ENCODE measurements at regions not wholly inside any gene's neighbourhood (a gene's known extent, or its start where the extent isn't known, plus 50 kb on each side); places are given as distances from the start of the nearest gene placed in this dataset.
"Not testable (repeated sequence)": the region's sequence is repeated elsewhere in the genome, so short reads cannot be mapped to it uniquely, and the experiment has no call there.

GRCh38 chr2:132274000-132274399, 112.2 kb upstream of the ANKRD30BL start:
- Histone ChIP-seq H3K9ac (ENCODE audit: low read length) (no peak overlapping the region), H3K36me3 (ENCODE audit: control insufficient read depth, insufficient read depth, low read length) (no peaks in the 10 kb centered on the region), H3K9me3 (ENCODE audit: control insufficient read depth, insufficient read depth, low read depth, low read length) (peaks cover 9% of the 10 kb centered on the region), H3K27ac (ENCODE audit: low read depth, low read length) (no peak overlapping the region), H3K4me1 (ENCODE audit: control insufficient read depth, insufficient read depth, low read length) (no peaks in the 10 kb centered on the region), H3K27me3 (ENCODE audit: control insufficient read depth, insufficient read depth, low read length) (peaks cover 6% of the 10 kb centered on the region; the same call in 1 of the 2 replicates), H3K4me3 (ENCODE audit: low read depth, low read length) (no peak overlapping the region)

DNA sequence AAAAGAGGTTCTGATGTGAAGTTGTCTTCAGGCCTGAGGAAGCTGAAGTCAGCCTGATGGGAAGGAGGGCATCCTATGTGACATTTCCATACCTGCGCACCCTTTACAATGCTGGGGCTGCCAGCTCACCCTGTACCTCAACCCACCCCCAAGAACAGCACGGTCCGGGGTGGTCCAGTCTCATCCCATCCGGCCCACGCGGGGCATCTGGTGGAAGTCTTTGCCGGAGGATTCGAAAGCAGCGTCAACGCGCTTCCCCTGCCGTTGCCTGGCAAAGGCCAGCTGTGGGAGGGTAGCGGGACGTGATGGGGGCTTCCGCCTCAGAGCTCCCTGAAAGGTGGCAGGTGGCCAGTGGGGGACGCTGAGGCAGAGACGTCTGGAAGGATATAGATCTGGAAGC, 113.6 kb upstream of the ANKRD30BL start:
- H3K9me3 ChIP-seq (ENCODE audit: control insufficient read depth, insufficient read depth, low read depth, low read length) = peaks cover 14% of the 10 kb centered on the region
- no peaks in the 10 kb centered on the region for H3K36me3 ChIP-seq (ENCODE audit: control insufficient read depth, insufficient read depth, low read length)
- peaks cover 2% of the 10 kb centered on the region; the same call in 1 of the 2 replicates for H3K27me3 ChIP-seq (ENCODE audit: control insufficient read depth, insufficient read depth, low read length)
- H3K9ac ChIP-seq (ENCODE audit: low read length) = no peak overlapping the region
- no peak overlapping the region for H3K27ac ChIP-seq (ENCODE audit: low read depth, low read length)
- no peaks in the 10 kb centered on the region for H3K4me1 ChIP-seq (ENCODE audit: control insufficient read depth, insufficient read depth, low read length)
- no peak overlapping the region for H3K4me3 ChIP-seq (ENCODE audit: low read depth, low read length)

DNA sequence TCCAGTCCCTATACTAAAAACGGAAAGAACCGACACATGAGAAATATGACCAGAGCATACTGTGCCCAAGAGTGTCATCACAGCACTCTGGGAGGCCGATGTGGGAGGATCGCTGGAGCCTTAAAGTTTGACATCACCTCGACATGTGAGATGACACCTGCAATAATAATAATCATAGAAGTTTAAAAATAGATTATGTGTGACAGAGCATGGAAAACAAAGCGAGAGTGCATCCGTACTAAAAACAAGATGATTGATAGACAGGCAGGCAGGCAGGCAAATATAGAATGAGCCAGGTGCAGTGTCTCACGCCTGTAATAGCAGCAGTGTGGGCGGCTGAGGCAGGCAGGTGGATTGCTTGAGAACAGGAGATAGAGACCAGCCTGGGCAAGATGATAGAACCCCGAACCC, 114.8 kb upstream of the ANKRD30BL start:
- Histone ChIP-seq H3K36me3 (ENCODE audit: control insufficient read depth, insufficient read depth, low read length) (no peaks in the 10 kb centered on the region), H3K4me1 (ENCODE audit: control insufficient read depth, insufficient read depth, low read length) (no peaks in the 10 kb centered on the region), H3K4me3 (ENCODE audit: low read depth, low read length) (no peak overlapping the region), H3K27me3 (ENCODE audit: control insufficient read depth, insufficient read depth, low read length) (no peaks in the 10 kb centered on the region), H3K9me3 (ENCODE audit: control insufficient read depth, insufficient read depth, low read depth, low read length) (peaks cover 18% of the 10 kb centered on the region), H3K27ac (ENCODE audit: low read depth, low read length) (no peak overlapping the region), H3K9ac (ENCODE audit: low read length) (no peak overlapping the region)

GRCh38 chr2:132278267-132278666, 116.5 kb upstream of the ANKRD30BL start:
- H3K36me3 ChIP-seq (ENCODE audit: control insufficient read depth, insufficient read depth, low read length) = no peaks in the 10 kb centered on the region
- H3K4me3 ChIP-seq (ENCODE audit: low read depth, low read length) = no peak overlapping the region
- no peaks in the 10 kb centered on the region for H3K4me1 ChIP-seq (ENCODE audit: control insufficient read depth, insufficient read depth, low read length)
- no peak overlapping the region for H3K9ac ChIP-seq (ENCODE audit: low read length)
- no peaks in the 10 kb centered on the region for H3K27me3 ChIP-seq (ENCODE audit: control insufficient read depth, insufficient read depth, low read length)
- H3K9me3 ChIP-seq (ENCODE audit: control insufficient read depth, insufficient read depth, low read depth, low read length) = peaks cover 18% of the 10 kb centered on the region
- H3K27ac ChIP-seq (ENCODE audit: low read depth, low read length) = no peak overlapping the region

DNA sequence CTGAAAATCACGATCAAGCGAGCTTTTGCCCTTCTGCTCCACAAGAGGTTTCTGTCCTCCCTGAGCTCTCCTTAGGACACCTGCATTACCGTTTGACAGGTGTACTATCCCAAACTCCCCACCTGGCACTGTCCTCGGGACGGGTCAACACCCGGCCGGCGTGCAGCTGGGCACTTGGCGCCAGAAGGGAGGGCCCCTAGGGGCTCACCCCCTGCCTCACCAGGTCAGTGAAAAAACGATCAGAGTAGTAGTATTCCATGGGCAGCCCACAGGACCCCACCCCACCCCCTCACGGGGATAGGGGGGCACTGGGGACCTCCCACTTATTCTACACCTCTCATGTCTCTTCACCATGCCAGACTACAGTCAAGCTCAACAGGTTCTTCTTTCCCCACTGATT, 117.6 kb upstream of the ANKRD30BL start:
- Histone ChIP-seq H3K27ac (ENCODE audit: low read depth, low read length) (no peak overlapping the region), H3K36me3 (ENCODE audit: control insufficient read depth, insufficient read depth, low read length) (no peaks in the 10 kb centered on the region), H3K4me3 (ENCODE audit: low read depth, low read length) (no peak overlapping the region), H3K27me3 (ENCODE audit: control insufficient read depth, insufficient read depth, low read length) (no peaks in the 10 kb centered on the region), H3K4me1 (ENCODE audit: control insufficient read depth, insufficient read depth, low read length) (no peaks in the 10 kb centered on the region), H3K9ac (ENCODE audit: low read length) (no peak overlapping the region), H3K9me3 (ENCODE audit: control insufficient read depth, insufficient read depth, low read depth, low read length) (peaks cover 18% of the 10 kb centered on the region)

GRCh38 chr2:132279930-132280615, 118.3 kb upstream of the ANKRD30BL start:
- Histone ChIP-seq H3K27ac (ENCODE audit: low read depth, low read length) (no peak overlapping the region), H3K4me1 (ENCODE audit: control insufficient read depth, insufficient read depth, low read length) (no peaks in the 10 kb centered on the region), H3K36me3 (ENCODE audit: control insufficient read depth, insufficient read depth, low read length) (no peaks in the 10 kb centered on the region), H3K9me3 (ENCODE audit: control insufficient read depth, insufficient read depth, low read depth, low read length) (peaks cover 18% of the 10 kb centered on the region), H3K27me3 (ENCODE audit: control insufficient read depth, insufficient read depth, low read length) (no peaks in the 10 kb centered on the region), H3K4me3 (ENCODE audit: low read depth, low read length) (no peak overlapping the region), H3K9ac (ENCODE audit: low read length) (no peak overlapping the region)

GRCh38 chr2:132280912-132281311, 119.2 kb upstream of the ANKRD30BL start:
- Histone ChIP-seq H3K27me3 (ENCODE audit: control insufficient read depth, insufficient read depth, low read length) (no peaks in the 10 kb centered on the region), H3K9ac (ENCODE audit: low read length) (no peak overlapping the region), H3K27ac (ENCODE audit: low read depth, low read length) (no peak overlapping the region), H3K4me3 (ENCODE audit: low read depth, low read length) (no peak overlapping the region), H3K4me1 (ENCODE audit: control insufficient read depth, insufficient read depth, low read length) (no peaks in the 10 kb centered on the region), H3K9me3 (ENCODE audit: control insufficient read depth, insufficient read depth, low read depth, low read length) (peaks cover 18% of the 10 kb centered on the region), H3K36me3 (ENCODE audit: control insufficient read depth, insufficient read depth, low read length) (no peaks in the 10 kb centered on the region)

DNA sequence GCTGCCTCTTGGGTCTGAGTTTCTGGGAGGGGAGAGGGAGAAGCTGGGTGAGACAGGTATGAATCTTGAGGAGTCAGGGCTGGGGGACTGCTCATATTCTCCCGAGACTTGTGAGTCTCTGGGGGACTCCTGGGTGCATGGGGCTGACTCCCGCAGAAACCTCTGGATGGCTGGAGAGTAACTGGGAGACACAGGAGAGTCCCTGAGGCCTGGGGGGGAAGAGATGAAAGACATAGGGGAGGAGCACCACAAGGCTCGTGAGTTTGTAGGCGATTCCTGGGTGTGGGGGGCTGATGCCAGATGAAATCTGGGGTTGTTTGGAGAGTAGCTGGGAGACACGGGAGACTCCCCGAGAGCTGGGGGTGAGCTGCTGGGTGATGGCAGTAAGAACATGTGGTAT, 120.4 kb upstream of the ANKRD30BL start:
- H3K9ac ChIP-seq (ENCODE audit: low read length); H3K4me1 ChIP-seq (ENCODE audit: control insufficient read depth, insufficient read depth, low read length); H3K36me3 ChIP-seq (ENCODE audit: control insufficient read depth, insufficient read depth, low read length); H3K27me3 ChIP-seq (ENCODE audit: control insufficient read depth, insufficient read depth, low read length); H3K27ac ChIP-seq (ENCODE audit: low read depth, low read length); H3K4me3 ChIP-seq (ENCODE audit: low read depth, low read length): not testable (repeated sequence)
- peaks cover 23% of the 10 kb centered on the region for H3K9me3 ChIP-seq (ENCODE audit: control insufficient read depth, insufficient read depth, low read depth, low read length)

DNA sequence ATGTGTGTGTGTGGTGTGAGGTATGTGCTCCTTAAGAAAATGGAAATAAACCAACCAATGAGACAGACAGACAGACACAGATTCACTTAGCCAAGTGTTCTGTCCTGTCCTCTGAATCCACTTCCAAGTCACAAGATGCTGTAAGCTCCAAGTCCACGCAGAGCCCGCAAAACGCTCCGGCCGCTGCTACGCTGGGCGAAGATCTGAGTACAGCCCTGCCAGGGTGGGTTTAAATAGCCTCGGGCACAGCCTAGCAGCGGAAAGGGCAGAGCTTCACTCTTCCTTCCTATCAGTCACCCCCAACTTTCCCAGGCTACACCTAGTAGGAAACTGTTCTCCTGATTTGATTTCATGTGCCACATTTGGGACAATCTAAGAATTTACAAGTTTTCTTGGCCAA, 121.2 kb upstream of the ANKRD30BL start:
- Histone ChIP-seq H3K9me3 (ENCODE audit: control insufficient read depth, insufficient read depth, low read depth, low read length) (peaks cover 23% of the 10 kb centered on the region), H3K4me3 (ENCODE audit: low read depth, low read length) (no peak overlapping the region), H3K27ac (ENCODE audit: low read depth, low read length) (no peak overlapping the region), H3K27me3 (ENCODE audit: control insufficient read depth, insufficient read depth, low read length) (no peaks in the 10 kb centered on the region), H3K36me3 (ENCODE audit: control insufficient read depth, insufficient read depth, low read length) (no peaks in the 10 kb centered on the region), H3K4me1 (ENCODE audit: control insufficient read depth, insufficient read depth, low read length) (no peaks in the 10 kb centered on the region), H3K9ac (ENCODE audit: low read length) (no peak overlapping the region)

GRCh38 chr2:132286289-132286911, 124.6 kb upstream of the ANKRD30BL start:
- not testable (repeated sequence) for H3K9ac ChIP-seq (ENCODE audit: low read length); H3K9me3 ChIP-seq (ENCODE audit: control insufficient read depth, insufficient read depth, low read depth, low read length); H3K4me3 ChIP-seq (ENCODE audit: low read depth, low read length); H3K4me1 ChIP-seq (ENCODE audit: control insufficient read depth, insufficient read depth, low read length); H3K27me3 ChIP-seq (ENCODE audit: control insufficient read depth, insufficient read depth, low read length); H3K27ac ChIP-seq (ENCODE audit: low read depth, low read length); H3K36me3 ChIP-seq (ENCODE audit: control insufficient read depth, insufficient read depth, low read length)

- H3K4me3 ChIP-seq (ENCODE audit: low read depth, low read length); H3K27ac ChIP-seq (ENCODE audit: low read depth, low read length); H3K4me1 ChIP-seq (ENCODE audit: control insufficient read depth, insufficient read depth, low read length); H3K9me3 ChIP-seq (ENCODE audit: control insufficient read depth, insufficient read depth, low read depth, low read length); H3K9ac ChIP-seq (ENCODE audit: low read length); H3K36me3 ChIP-seq (ENCODE audit: control insufficient read depth, insufficient read depth, low read length); H3K27me3 ChIP-seq (ENCODE audit: control insufficient read depth, insufficient read depth, low read length): not testable (repeated sequence)
Measured at GRCh38 chr2:132287910-132288309, 126.2 kb upstream of the ANKRD30BL start.

All from HUES6 (cell line).